H1 (cell line): ENCODE measurements at regions not wholly inside any gene's neighbourhood (a gene's known extent, or its start where the extent isn't known, plus 50 kb on each side); places are given as distances from the start of the nearest gene placed in this dataset.
A peak's percentile ranks its signal among the peaks of the same experiment; 100 is the strongest.

Experiments
- CTCF ChIA-PET: fragments of 300-600 bp; sonication (Branson Sonifier 250); formaldehyde crosslinking; loops from one replicate; lab custom pipeline; 2021; ENCODE audit not compliant: partially characterized antibody; lab: Charles Lee
- POLR2A ChIA-PET: fragments of 300-600 bp; sonication (Branson Sonifier 250); formaldehyde crosslinking; loops from one replicate; lab custom pipeline; 2021; ENCODE audit warnings: inconsistent platforms; ENCODE audit not compliant: partially characterized antibody; lab: Charles Lee
- DNase-seq, 2 experiments: peaks; one replicate each; pipeline versions ENCODE4 v3.0.0 to v3.0.0-alpha.2; 2010 to 2022; ENCODE audit warnings: low spot score in 2 of 2, low read depth in 1 of 2, mixed read lengths in 1 of 2
- FAIRE-seq: peaks from 2 replicates; lab custom pipeline; 2011; peaks lifted over from hg19 to GRCh38; lab: Jason Lieb, UNC
- H2AFZ ChIP-seq: 2 replicates; pipeline ENCODE4 v1.8.1; 2012; ENCODE audit warnings: low read length, inconsistent platforms
- H2AK5ac ChIP-seq: 2 replicates; pipeline ENCODE4 v1.6.1; 2013; ENCODE audit warnings: low read depth, low read length
- H2BK120ac ChIP-seq: replicated peaks from 2 replicates; pipeline ENCODE3; 2013; ENCODE audit warnings: low read depth, low read length, inconsistent platforms
- H2BK12ac ChIP-seq: 2 replicates; pipeline ENCODE4 v1.6.1; 2013; ENCODE audit warnings: low read depth, low read length
- H2BK15ac ChIP-seq: 2 replicates; pipeline ENCODE4 v1.6.1; 2013; ENCODE audit warnings: low read length
- H2BK20ac ChIP-seq: 2 replicates; pipeline ENCODE4 v1.6.1; 2013; ENCODE audit warnings: low read length
- H2BK5ac ChIP-seq: 2 replicates; pipeline ENCODE4 v1.6.1; 2013; ENCODE audit warnings: low read depth, low read length
- H3K14ac ChIP-seq: 2 replicates; pipeline ENCODE4 v1.6.1; 2013; ENCODE audit warnings: inconsistent platforms; ENCODE audit not compliant: insufficient read length
- H3K18ac ChIP-seq: 2 replicates; pipeline ENCODE4 v1.6.1; 2013; ENCODE audit warnings: low read length; ENCODE audit errors: extremely low read depth
- H3K23ac ChIP-seq: 2 replicates; pipeline ENCODE4 v1.6.1; 2013; ENCODE audit warnings: inconsistent platforms; ENCODE audit not compliant: insufficient read length
- H3K23me2 ChIP-seq: 2 replicates; pipeline ENCODE4 v1.6.1; 2013; ENCODE audit warnings: low read depth, low read length
- H3K27ac ChIP-seq: 2 replicates; pipeline ENCODE4 v1.6.1; 2011; ENCODE audit warnings: low read depth, low read length, inconsistent platforms
- H3K27me3 ChIP-seq, 4 experiments: replicated peaks in 1 of 4; 1 replicate in 1 of 4; 2 replicates in 3 of 4; pipeline versions ENCODE4 v1.6.1 to v1.8.1; 2011 to 2013; ENCODE audit warnings: low read length in 3 of 4, mild to moderate bottlenecking in 3 of 4, inconsistent platforms in 2 of 4, mixed read lengths in 2 of 4, moderate library complexity in 1 of 4; ENCODE audit not compliant: control insufficient read depth in 3 of 4, insufficient read depth in 3 of 4; ENCODE audit errors: extremely low read depth in 1 of 4
- H3K36me3 ChIP-seq, 4 experiments: 2 replicates each; pipeline versions ENCODE4 v1.6.1 to v1.8.1; 2011 to 2013; ENCODE audit warnings: mild to moderate bottlenecking in 4 of 4, low read length in 3 of 4, moderate library complexity in 2 of 4, control low read depth in 1 of 4, inconsistent platforms in 1 of 4; ENCODE audit not compliant: insufficient read depth in 4 of 4, control insufficient read depth in 2 of 4
- H3K4ac ChIP-seq: replicated peaks from 2 replicates; pipeline ENCODE3; 2013; ENCODE audit warnings: low read length, low read depth, mixed read lengths, inconsistent platforms; ENCODE audit not compliant: insufficient read length
- H3K4me1 ChIP-seq, 4 experiments: replicated peaks in 1 of 4; 1 replicate in 1 of 4; 2 replicates in 3 of 4; pipeline versions ENCODE4 v1.6.1 to v1.8.1; 2011 to 2013; ENCODE audit warnings: low read length in 3 of 4, inconsistent platforms in 2 of 4, mixed read lengths in 1 of 4; ENCODE audit not compliant: insufficient read depth in 4 of 4, control insufficient read depth in 3 of 4
- H3K4me2 ChIP-seq, 2 experiments: 2 replicates each; pipeline versions ENCODE4 v1.6.1 to v1.8.1; 2011 to 2013; ENCODE audit warnings: low read depth in 2 of 2, low read length in 2 of 2, control low read depth in 1 of 2, inconsistent platforms in 1 of 2, mild to moderate bottlenecking in 1 of 2; ENCODE audit not compliant: insufficient read depth in 1 of 2
- H3K4me3 ChIP-seq, 4 experiments: fragments of 200-600, 300-600 bp in 1 of 4; sonication (generic), shearing (Covaris generic), sonication (Bioruptor Twin) in 1 of 4; 2 replicates each; pipeline versions ENCODE4 v1.5.1 to v1.8.1; 2011 to 2016; ENCODE audit warnings: low read length in 4 of 4, low read depth in 3 of 4, control low read depth in 2 of 4, inconsistent platforms in 2 of 4, mild to moderate bottlenecking in 2 of 4, mixed read lengths in 1 of 4, moderate library complexity in 1 of 4; ENCODE audit not compliant: insufficient read depth in 2 of 4; ENCODE audit errors: extremely low read depth in 1 of 4
- H3K56ac ChIP-seq: replicated peaks from 2 replicates; pipeline ENCODE3; 2013; ENCODE audit warnings: low read depth, mild to moderate bottlenecking, mixed read lengths, low read length, inconsistent platforms; ENCODE audit not compliant: insufficient read length
- H3K79me1 ChIP-seq: 2 replicates; pipeline ENCODE4 v1.6.1; 2013; ENCODE audit warnings: low read depth, low read length, control low read depth
- H3K79me2 ChIP-seq, 2 experiments: 2 replicates each; pipeline versions ENCODE4 v1.6.1 to v1.8.1; 2012 to 2013; ENCODE audit warnings: low read length in 2 of 2, mild to moderate bottlenecking in 2 of 2, inconsistent platforms in 1 of 2; ENCODE audit not compliant: insufficient read depth in 2 of 2, control insufficient read depth in 1 of 2
- H3K9ac ChIP-seq, 4 experiments: replicated peaks in 1 of 4; 1 replicate in 1 of 4; 2 replicates in 3 of 4; pipeline versions ENCODE4 v1.6.1 to v1.8.1; 2011 to 2013; ENCODE audit warnings: low read depth in 3 of 4, low read length in 3 of 4, control low read depth in 2 of 4, mild to moderate bottlenecking in 2 of 4, moderate library complexity in 2 of 4, inconsistent platforms in 1 of 4; ENCODE audit errors: extremely low read depth in 1 of 4
- H3K9me3 ChIP-seq, 2 experiments: 2 replicates each; pipeline versions ENCODE4 v1.6.1 to v1.8.1; 2012 to 2013; ENCODE audit warnings: mild to moderate bottlenecking in 2 of 2, moderate library complexity in 2 of 2, control low read depth in 1 of 2, inconsistent platforms in 1 of 2, low read depth in 1 of 2, low read length in 1 of 2, mixed read lengths in 1 of 2; ENCODE audit not compliant: insufficient read depth in 2 of 2
- H4K20me1 ChIP-seq, 2 experiments: replicated peaks in 1 of 2; 2 replicates each; pipeline versions ENCODE3 to v1.8.1; 2011 to 2013; ENCODE audit warnings: inconsistent platforms in 2 of 2, low read length in 2 of 2, mild to moderate bottlenecking in 1 of 2; ENCODE audit not compliant: insufficient read depth in 2 of 2, control insufficient read depth in 1 of 2
- H4K5ac ChIP-seq: 2 replicates; pipeline ENCODE4 v1.6.1; 2013; ENCODE audit warnings: low read length, low read depth, mixed read lengths, inconsistent platforms; ENCODE audit not compliant: insufficient read length
- H4K8ac ChIP-seq: 2 replicates; pipeline ENCODE4 v1.8.0; 2013; ENCODE audit warnings: mild to moderate bottlenecking, moderate library complexity, low read length, inconsistent platforms; ENCODE audit not compliant: insufficient read depth; ENCODE audit errors: extremely low read depth
- H4K91ac ChIP-seq: replicated peaks from 2 replicates; pipeline ENCODE3; 2013; ENCODE audit warnings: low read length, mixed read lengths, inconsistent platforms; ENCODE audit not compliant: insufficient read length
- RBBP5 ChIP-seq: IDR thresholded peaks from 2 replicates; pipeline ENCODE4 v1.7.1; 2012; ENCODE audit warnings: low read depth, mild to moderate bottlenecking, inconsistent platforms, low read length, moderate library complexity, borderline replicate concordance
- TAF1 ChIP-seq: IDR thresholded peaks from 2 replicates; pipeline ENCODE4 v1.6.1; 2011; ENCODE audit warnings: mild to moderate bottlenecking, low read depth, low read length
- WGBS, 2 experiments: shearing (Covaris generic) in 1 of 2; methylation state at CpG; one replicate each; pipeline versions ENCODE4 v1.1.6 to v1.1.7; 2013 to 2015; ENCODE audit warnings: low lambda C conversion rate in 2 of 2, mixed read lengths in 2 of 2, inconsistent platforms in 1 of 2, low coverage in 1 of 2, missing lambda C conversion rate in 1 of 2; ENCODE audit not compliant: insufficient replicate concordance in 2 of 2, insufficient coverage in 1 of 2, insufficient read length in 1 of 2; ENCODE audit errors: extremely low coverage in 1 of 2, missing lambda C conversion rate in 1 of 2; 5-methylcytosine and 5-hydroxymethylcytosine counted together

GRCh38 chr6:1463275-1463674, 73.9 kb downstream of the FOXF2 start:
- Histone ChIP-seq H4K91ac (no peak overlapping the region), H3K23me2 (no peaks in the 10 kb centered on the region; the same call in 1 of the 2 replicates), H3K36me3 (no peaks in the 10 kb centered on the region; a peak in 1 of 8 replicates), H3K4me2 (peak overlapping the region in 1 of 2 experiments; percentile 55; a peak in 1 of 4 replicates), H2BK15ac (no peak overlapping the region), H3K9me3 (no peaks in the 10 kb centered on the region), H2BK20ac (no peak overlapping the region), H3K4ac (no peak overlapping the region), H3K79me2 (no peaks in the 10 kb centered on the region), H3K79me1 (no peaks in the 10 kb centered on the region), H3K27ac (no peak overlapping the region), H4K8ac (no peak overlapping the region; the same call in 1 of the 2 replicates), H3K4me3 (peak overlapping the region in 1 of 4 experiments; percentile 20; a peak in 1 of 8 replicates), H2AFZ (no peak overlapping the region), H2BK12ac (no peak overlapping the region), H3K27me3 (no peaks in the 10 kb centered on the region), H3K18ac (no peak overlapping the region), H2BK120ac (no peak overlapping the region)
- no peak for FAIRE-seq
- CTCF ChIA-PET = interaction anchor here (0.7 to 2.8 kb wide), 5 partner anchors 11 to 61 kb away, joined by 3 to 11 read pairs (median 6); no protein-coding TSS in a partner anchor
- 29% methylated on average over 7 of the region's 7 CpGs; no CpG with 5 or more reads in 1 of the 2 experiments for WGBS, 2 experiments
- peak in 1 of 2 experiments; percentile 13 for DNase-seq
- POLR2A ChIA-PET = no interaction called here
- TF ChIP-seq RBBP5 (no peak), TAF1 (0 out of 2 replicates have a peak, but pooled peaks have one; percentile 26)
- TF ChIP-seq, all 59 proteins: peak for 1
- no peaks in the 10 kb centered on the region for H4K20me1 ChIP-seq
- H2BK5ac ChIP-seq = no peak overlapping the region
- no peak overlapping the region for H3K23ac ChIP-seq
- H3K4me1 ChIP-seq = peaks cover 0 to 15% (median 10%) of the 10 kb centered on the region in 4 experiments; a peak in 6 of 7 replicates
- no peak overlapping the region for H3K56ac ChIP-seq
- H4K5ac ChIP-seq = peak overlapping the region; percentile 19
- H3K14ac ChIP-seq = no peak overlapping the region
- no peak overlapping the region for H3K9ac ChIP-seq
- no peak overlapping the region for H2AK5ac ChIP-seq
